ENCODE measurements at regions not wholly inside any gene's neighbourhood (a gene's known extent, or its start where the extent isn't known, plus 50 kb on each side); places are given as distances from the start of the nearest gene placed in this dataset.

- no peak overlapping the region for H4K12ac ChIP-seq (ENCODE audit: low read depth, low read length)
- no peak overlapping the region for H2BK5ac ChIP-seq (ENCODE audit: low read depth, low read length, poor library complexity)
- no peaks in the 10 kb centered on the region for H3K4me1 ChIP-seq (ENCODE audit: control insufficient read depth in 1 of 2, insufficient read depth in 2 of 2, low read length in 2 of 2)
- H3K18ac ChIP-seq (ENCODE audit: low read length), result no peak overlapping the region
- no peaks in the 10 kb centered on the region for H3K36me3 ChIP-seq (ENCODE audit: control insufficient read depth in 1 of 2, insufficient read depth in 2 of 2, low read length in 2 of 2)
- H3K27ac ChIP-seq (ENCODE audit: low read depth, low read length), result no peak overlapping the region
- H3K27me3 ChIP-seq (ENCODE audit: insufficient read depth, low read length), result no peaks in the 10 kb centered on the region
- no peak overlapping the region for H4K8ac ChIP-seq (ENCODE audit: low read depth, low read length)
- H3K4me2 ChIP-seq (ENCODE audit: low read length), result no peak overlapping the region
- no peak overlapping the region for H3K23ac ChIP-seq (ENCODE audit: low read length)
- H3K9me3 ChIP-seq (ENCODE audit: insufficient read depth, low read depth, low read length), result peaks cover 2% of the 10 kb centered on the region
- no peak overlapping the region for H3K9ac ChIP-seq (ENCODE audit: low read length)
- H2BK120ac ChIP-seq (ENCODE audit: insufficient read depth, low read length, poor library complexity), result no peak overlapping the region
- H3K4me3 ChIP-seq (ENCODE audit: low read depth, low read length), result no peak overlapping the region
- H3K79me1 ChIP-seq (ENCODE audit: low read length), result no peaks in the 10 kb centered on the region
- WGBS (ENCODE audit: extremely low coverage, insufficient coverage, insufficient read length), result no CpG with 5 or more reads among the region's 13 CpGs
- H4K91ac ChIP-seq (ENCODE audit: low read depth, low read length), result no peak overlapping the region
- no peaks in the 10 kb centered on the region for H3K79me2 ChIP-seq (ENCODE audit: control insufficient read depth, insufficient read depth, low read length, poor library complexity)
- H3K14ac ChIP-seq (ENCODE audit: low read length), result no peak overlapping the region
- H2AFZ ChIP-seq (ENCODE audit: insufficient read depth, low read length, poor library complexity), result no peak overlapping the region
- no peak overlapping the region for H2BK12ac ChIP-seq (ENCODE audit: low read length)
- no peak overlapping the region for H2AK5ac ChIP-seq (ENCODE audit: low read length)
- peak in 1 of 2 donors; percentile 36 for DNase-seq
- no peak overlapping the region for H3K4ac ChIP-seq (ENCODE audit: low read depth, low read length)
These were observed 121.9 kb downstream of the FGF18 start for GRCh38 chr5:171541341-171541776.

DNA sequence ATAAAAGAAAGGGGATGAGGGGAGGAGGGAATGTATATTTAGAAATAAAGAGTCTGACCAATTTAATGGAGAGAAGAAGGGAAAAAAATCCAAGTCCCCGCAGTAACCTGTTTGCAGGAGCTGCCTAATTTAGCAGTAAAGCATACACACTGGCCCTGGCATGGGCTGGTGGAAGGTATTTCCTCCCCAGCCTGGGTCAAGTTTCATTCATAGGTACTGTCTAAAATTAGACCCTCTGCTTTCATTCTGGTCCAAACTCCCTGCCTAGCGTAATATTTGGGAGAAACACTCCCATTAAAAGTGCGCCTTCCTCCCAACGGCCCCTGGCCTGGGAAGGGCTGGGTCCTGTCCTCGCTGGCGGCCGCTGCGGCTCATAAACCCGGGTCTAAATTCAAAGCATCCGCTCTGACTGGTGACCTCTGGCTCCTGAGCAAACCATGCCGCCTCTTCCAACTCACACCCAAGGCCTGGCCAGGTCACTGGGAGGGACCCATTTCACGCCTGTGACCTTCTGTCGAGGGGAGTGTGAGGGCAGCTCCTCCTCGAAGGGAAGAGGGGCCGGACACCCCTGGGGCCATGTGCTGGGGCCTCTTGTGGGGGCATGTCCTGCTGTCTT, 123.2 kb downstream of the FGF18 start:
- Histone ChIP-seq H3K79me1 (ENCODE audit: low read length) (no peaks in the 10 kb centered on the region), H3K4me1 (ENCODE audit: control insufficient read depth in 1 of 2, insufficient read depth in 2 of 2, low read length in 2 of 2) (no peaks in the 10 kb centered on the region), H3K14ac (ENCODE audit: low read length) (no peak overlapping the region), H4K8ac (ENCODE audit: low read depth, low read length) (no peak overlapping the region), H3K4me2 (ENCODE audit: low read length) (no peak overlapping the region), H2AK5ac (ENCODE audit: low read length) (no peak overlapping the region), H2AFZ (ENCODE audit: insufficient read depth, low read length, poor library complexity) (no peak overlapping the region), H3K23ac (ENCODE audit: low read length) (no peak overlapping the region), H3K79me2 (ENCODE audit: control insufficient read depth, insufficient read depth, low read length, poor library complexity) (no peaks in the 10 kb centered on the region), H2BK5ac (ENCODE audit: low read depth, low read length, poor library complexity) (no peak overlapping the region), H3K9ac (ENCODE audit: low read length) (no peak overlapping the region), H3K27me3 (ENCODE audit: insufficient read depth, low read length) (no peaks in the 10 kb centered on the region), H2BK120ac (ENCODE audit: insufficient read depth, low read length, poor library complexity) (no peak overlapping the region), H3K18ac (ENCODE audit: low read length) (no peak overlapping the region), H3K36me3 (ENCODE audit: control insufficient read depth in 1 of 2, insufficient read depth in 2 of 2, low read length in 2 of 2) (no peaks in the 10 kb centered on the region), H4K12ac (ENCODE audit: low read depth, low read length) (no peak overlapping the region), H3K4me3 (ENCODE audit: low read depth, low read length) (no peak overlapping the region), H3K9me3 (ENCODE audit: insufficient read depth, low read depth, low read length) (peaks cover 2% of the 10 kb centered on the region), H2BK12ac (ENCODE audit: low read length) (no peak overlapping the region), H3K4ac (ENCODE audit: low read depth, low read length) (no peak overlapping the region), H4K91ac (ENCODE audit: low read depth, low read length) (no peak overlapping the region), H3K27ac (ENCODE audit: low read depth, low read length) (no peak overlapping the region)
- WGBS (ENCODE audit: extremely low coverage, insufficient coverage, insufficient read length), result no CpG with 5 or more reads among the region's 15 CpGs
- DNase-seq, result no peak

DNA sequence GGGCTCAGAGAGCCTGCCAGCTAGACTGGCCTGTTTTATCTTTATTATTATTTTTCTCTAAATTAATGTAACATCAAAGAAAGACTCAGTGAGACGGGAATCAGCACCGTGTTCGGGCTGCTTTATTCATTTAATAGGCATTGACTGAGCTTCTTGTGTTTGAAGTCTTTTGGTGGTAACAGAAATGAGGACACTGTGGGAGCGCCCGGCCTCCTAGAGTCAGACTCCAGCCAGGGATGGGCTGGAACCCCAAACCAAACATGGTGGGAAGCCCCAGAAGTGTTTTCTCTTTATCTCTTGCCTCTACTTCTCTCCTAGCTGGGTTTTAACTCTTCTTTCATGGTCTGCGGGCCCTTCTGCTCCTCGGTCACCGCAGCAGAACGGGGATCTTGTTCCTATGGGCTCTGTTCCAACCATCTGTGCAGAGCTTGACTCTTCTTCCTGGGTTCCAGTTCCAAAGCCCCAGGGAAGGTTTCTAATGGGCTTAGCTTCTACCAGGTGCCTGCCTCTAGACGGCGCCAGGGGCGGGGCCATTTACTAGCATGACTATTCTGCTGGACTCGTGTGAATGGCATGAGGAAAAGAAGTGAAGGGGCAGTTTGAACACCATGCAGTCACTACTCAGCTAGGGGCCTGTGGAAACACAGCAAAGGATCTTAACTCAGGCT, 123.8 kb downstream of the FGF18 start:
- Histone ChIP-seq H4K12ac (ENCODE audit: low read depth, low read length) (no peak overlapping the region), H2BK5ac (ENCODE audit: low read depth, low read length, poor library complexity) (no peak overlapping the region), H3K79me1 (ENCODE audit: low read length) (no peaks in the 10 kb centered on the region), H4K8ac (ENCODE audit: low read depth, low read length) (no peak overlapping the region), H3K4me3 (ENCODE audit: low read depth, low read length) (no peak overlapping the region), H3K14ac (ENCODE audit: low read length) (no peak overlapping the region), H3K4me2 (ENCODE audit: low read length) (no peak overlapping the region), H3K9me3 (ENCODE audit: insufficient read depth, low read depth, low read length) (peaks cover 2% of the 10 kb centered on the region), H3K23ac (ENCODE audit: low read length) (no peak overlapping the region), H3K27me3 (ENCODE audit: insufficient read depth, low read length) (no peaks in the 10 kb centered on the region), H3K18ac (ENCODE audit: low read length) (no peak overlapping the region), H3K4ac (ENCODE audit: low read depth, low read length) (no peak overlapping the region), H2BK12ac (ENCODE audit: low read length) (no peak overlapping the region), H2AFZ (ENCODE audit: insufficient read depth, low read length, poor library complexity) (no peak overlapping the region), H3K79me2 (ENCODE audit: control insufficient read depth, insufficient read depth, low read length, poor library complexity) (no peaks in the 10 kb centered on the region), H4K91ac (ENCODE audit: low read depth, low read length) (no peak overlapping the region), H3K36me3 (ENCODE audit: control insufficient read depth in 1 of 2, insufficient read depth in 2 of 2, low read length in 2 of 2) (no peaks in the 10 kb centered on the region), H2AK5ac (ENCODE audit: low read length) (no peak overlapping the region), H2BK120ac (ENCODE audit: insufficient read depth, low read length, poor library complexity) (no peak overlapping the region), H3K4me1 (ENCODE audit: control insufficient read depth in 1 of 2, insufficient read depth in 2 of 2, low read length in 2 of 2) (no peaks in the 10 kb centered on the region), H3K27ac (ENCODE audit: low read depth, low read length) (no peak overlapping the region), H3K9ac (ENCODE audit: low read length) (no peak overlapping the region)
- WGBS (ENCODE audit: extremely low coverage, insufficient coverage, insufficient read length), result no CpG with 5 or more reads among the region's 13 CpGs
- peak; percentile 30 to 45 for DNase-seq

GRCh38 chr5:171544913-171545765, 125.7 kb downstream of the FGF18 start:
- Histone ChIP-seq H3K23ac (ENCODE audit: low read length) (no peak overlapping the region), H2AK5ac (ENCODE audit: low read length) (no peak overlapping the region), H3K4me1 (ENCODE audit: control insufficient read depth in 1 of 2, insufficient read depth in 2 of 2, low read length in 2 of 2) (no peaks in the 10 kb centered on the region), H2BK5ac (ENCODE audit: low read depth, low read length, poor library complexity) (no peak overlapping the region), H3K18ac (ENCODE audit: low read length) (no peak overlapping the region), H3K4ac (ENCODE audit: low read depth, low read length) (no peak overlapping the region), H2BK120ac (ENCODE audit: insufficient read depth, low read length, poor library complexity) (no peak overlapping the region), H3K9ac (ENCODE audit: low read length) (no peak overlapping the region), H2BK12ac (ENCODE audit: low read length) (no peak overlapping the region), H3K27ac (ENCODE audit: low read depth, low read length) (no peak overlapping the region), H3K4me2 (ENCODE audit: low read length) (no peak overlapping the region), H3K4me3 (ENCODE audit: low read depth, low read length) (no peak overlapping the region), H4K8ac (ENCODE audit: low read depth, low read length) (no peak overlapping the region), H4K12ac (ENCODE audit: low read depth, low read length) (no peak overlapping the region), H3K36me3 (ENCODE audit: control insufficient read depth in 1 of 2, insufficient read depth in 2 of 2, low read length in 2 of 2) (no peaks in the 10 kb centered on the region), H3K9me3 (ENCODE audit: insufficient read depth, low read depth, low read length) (peaks cover 2% of the 10 kb centered on the region), H2AFZ (ENCODE audit: insufficient read depth, low read length, poor library complexity) (no peak overlapping the region), H3K27me3 (ENCODE audit: insufficient read depth, low read length) (no peaks in the 10 kb centered on the region), H3K79me1 (ENCODE audit: low read length) (no peaks in the 10 kb centered on the region), H3K79me2 (ENCODE audit: control insufficient read depth, insufficient read depth, low read length, poor library complexity) (no peaks in the 10 kb centered on the region), H3K14ac (ENCODE audit: low read length) (no peak overlapping the region), H4K91ac (ENCODE audit: low read depth, low read length) (no peak overlapping the region)
- WGBS (ENCODE audit: extremely low coverage, insufficient coverage, insufficient read length), result no CpG with 5 or more reads among the region's 17 CpGs
- DNase-seq, result no peak
